NCI-H2196 (cell line): ENCODE measurements at regions not wholly inside any gene's neighbourhood (a gene's known extent, or its start where the extent isn't known, plus 50 kb on each side); places are given as distances from the start of the nearest gene placed in this dataset.

Experiments used
- DNase-seq: peaks from one replicate; lab custom pipeline; 2025; ENCODE audit not compliant: unreplicated experiment; lab: John Stamatoyannopoulos, UW

GRCh38 chr2:18093196-18093595 lies 214.7 kb downstream of the KCNS3 start:
- no peak for DNase-seq

- DNase-seq: no peak
Measured at GRCh38 chr2:18092760-18093159, 214.3 kb downstream of the KCNS3 start.

GRCh38 chr2:18085593-18085992 lies 207.1 kb downstream of the KCNS3 start:
- no peak for DNase-seq

- DNase-seq: no peak
Measured at GRCh38 chr2:18084376-18084775, 205.9 kb downstream of the KCNS3 start.

GRCh38 chr2:18083806-18084205 lies 205.3 kb downstream of the KCNS3 start:
- no peak for DNase-seq

- DNase-seq: no peak
Measured at GRCh38 chr2:18078216-18078615, 199.7 kb downstream of the KCNS3 start.

- no peak for DNase-seq
Measured at GRCh38 chr2:18077704-18078103, 199.2 kb downstream of the KCNS3 start.

GRCh38 chr2:18077231-18077630 lies 198.8 kb downstream of the KCNS3 start:
- DNase-seq: no peak

- DNase-seq: no peak
Measured at GRCh38 chr2:18074476-18074875, 196.0 kb downstream of the KCNS3 start.

- DNase-seq: no peak
Measured at GRCh38 chr2:18073601-18074000, 195.1 kb downstream of the KCNS3 start.

GRCh38 chr2:18067588-18068384 lies 189.3 kb downstream of the KCNS3 start:
- DNase-seq: no peak

GRCh38 chr2:18066894-18067293 lies 188.4 kb downstream of the KCNS3 start:
- no peak for DNase-seq

GRCh38 chr2:18066066-18066465 lies 187.6 kb downstream of the KCNS3 start:
- DNase-seq: no peak

- DNase-seq: no peak
Measured at GRCh38 chr2:18065249-18065648, 186.8 kb downstream of the KCNS3 start.

- no peak for DNase-seq
Measured at GRCh38 chr2:18063826-18064470, 185.5 kb downstream of the KCNS3 start.

GRCh38 chr2:18062892-18063291 lies 184.4 kb downstream of the KCNS3 start:
- DNase-seq: no peak

GRCh38 chr2:18061717-18062116 lies 183.2 kb downstream of the KCNS3 start:
- DNase-seq: no peak

- no peak for DNase-seq
Measured at GRCh38 chr2:18057657-18058056, 179.2 kb downstream of the KCNS3 start.

GRCh38 chr2:18055290-18055689 lies 176.8 kb downstream of the KCNS3 start:
- no peak for DNase-seq

GRCh38 chr2:18050001-18050400 lies 171.5 kb downstream of the KCNS3 start:
- no peak for DNase-seq

- DNase-seq: no peak
Measured at GRCh38 chr2:18049325-18049724, 170.9 kb downstream of the KCNS3 start.

GRCh38 chr2:18047896-18048657 lies 169.6 kb downstream of the KCNS3 start:
- DNase-seq: no peak
